ENCODE measurements at regions not wholly inside any gene's neighbourhood (a gene's known extent, or its start where the extent isn't known, plus 50 kb on each side); places are given as distances from the start of the nearest gene placed in this dataset.

- H2BK15ac ChIP-seq (replicated peaks; ENCODE audit: low read depth), result no peak overlapping the region
- no peak overlapping the region for H3K23ac ChIP-seq (ENCODE audit: low read length)
- no peak overlapping the region for H3K4me2 ChIP-seq (ENCODE audit: low read length)
- no peaks in the 10 kb centered on the region for H3K79me1 ChIP-seq (ENCODE audit: low read length)
- H3K4me1 ChIP-seq (ENCODE audit: control insufficient read depth, low read depth, low read length), result peaks cover 4% of the 10 kb centered on the region
- no peaks in the 10 kb centered on the region for H3K36me3 ChIP-seq (ENCODE audit: control insufficient read depth, insufficient read depth, low read length)
- H3K18ac ChIP-seq (ENCODE audit: low read length), result no peak overlapping the region
- H4K8ac ChIP-seq (ENCODE audit: low read depth, low read length), result no peak overlapping the region
- no peak overlapping the region for H3K4me3 ChIP-seq (ENCODE audit: low read length)
- no peak overlapping the region for H2BK120ac ChIP-seq (ENCODE audit: low read depth, low read length)
- no peak overlapping the region for H2BK5ac ChIP-seq (ENCODE audit: low read length)
- no peaks in the 10 kb centered on the region for H3K27me3 ChIP-seq (ENCODE audit: insufficient read depth, low read length, poor library complexity)
- H4K5ac ChIP-seq (ENCODE audit: low read length), result no peak overlapping the region
- no peaks in the 10 kb centered on the region for H3K79me2 ChIP-seq (ENCODE audit: control insufficient read depth, insufficient read depth, low read length)
- H3K27ac ChIP-seq (ENCODE audit: low read depth, low read length), result no peak overlapping the region
- no peak overlapping the region for H3K56ac ChIP-seq (ENCODE audit: low read length)
- no peak overlapping the region for H2AK5ac ChIP-seq (ENCODE audit: low read length)
- no peak overlapping the region for H3K4ac ChIP-seq (ENCODE audit: low read depth, low read length)
- no peak for DNase-seq
- WGBS (ENCODE audit: extremely low coverage, insufficient coverage, low lambda C conversion rate), result no CpG with 5 or more reads among the region's 5 CpGs
- H3K9ac ChIP-seq (ENCODE audit: low read length), result no peak overlapping the region
Observed at GRCh38 chr3:23691357-23691895, 114.3 kb upstream of the UBE2E1 start.

DNA sequence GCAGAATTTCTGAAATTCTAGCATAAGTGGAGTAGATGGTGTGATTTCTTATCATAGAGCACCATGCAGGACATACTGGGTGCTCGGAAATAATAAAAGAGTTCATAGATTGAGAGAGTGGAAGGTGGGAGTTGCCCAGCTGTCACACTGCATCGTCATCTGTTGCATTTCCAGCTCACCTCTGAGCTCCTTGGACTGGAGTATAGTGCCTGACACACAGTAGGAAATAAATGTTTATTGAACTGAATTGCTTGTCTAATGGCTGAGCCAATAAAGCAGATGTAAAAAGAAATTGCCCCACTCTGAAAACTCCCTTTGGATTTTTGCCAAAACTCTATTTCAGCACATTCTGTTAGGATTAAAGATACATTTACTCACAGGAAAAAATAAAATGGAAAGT is 108.9 kb upstream of the UBE2E1 start:
- Histone ChIP-seq H4K8ac (ENCODE audit: low read depth, low read length) (no peak overlapping the region), H2BK5ac (ENCODE audit: low read length) (no peak overlapping the region), H3K79me2 (ENCODE audit: control insufficient read depth, insufficient read depth, low read length) (no peaks in the 10 kb centered on the region), H4K5ac (ENCODE audit: low read length) (no peak overlapping the region), H2BK15ac (replicated peaks; ENCODE audit: low read depth) (no peak overlapping the region), H2AK5ac (ENCODE audit: low read length) (no peak overlapping the region), H3K56ac (ENCODE audit: low read length) (no peak overlapping the region), H3K27me3 (ENCODE audit: insufficient read depth, low read length, poor library complexity) (no peaks in the 10 kb centered on the region), H2BK120ac (ENCODE audit: low read depth, low read length) (no peak overlapping the region), H3K4ac (ENCODE audit: low read depth, low read length) (no peak overlapping the region), H3K18ac (ENCODE audit: low read length) (no peak overlapping the region), H3K4me2 (ENCODE audit: low read length) (no peak overlapping the region), H3K27ac (ENCODE audit: low read depth, low read length) (no peak overlapping the region), H3K23ac (ENCODE audit: low read length) (no peak overlapping the region), H3K79me1 (ENCODE audit: low read length) (no peaks in the 10 kb centered on the region), H3K36me3 (ENCODE audit: control insufficient read depth, insufficient read depth, low read length) (no peaks in the 10 kb centered on the region), H3K4me1 (ENCODE audit: control insufficient read depth, low read depth, low read length) (no peaks in the 10 kb centered on the region), H3K9ac (ENCODE audit: low read length) (no peak overlapping the region), H3K4me3 (ENCODE audit: low read length) (no peak overlapping the region)
- no CpG with 5 or more reads among the region's 2 CpGs for WGBS (ENCODE audit: extremely low coverage, insufficient coverage, low lambda C conversion rate)
- DNase-seq, result no peak

GRCh38 chr3:23697416-23697815 is 108.3 kb upstream of the UBE2E1 start:
- H3K18ac ChIP-seq (ENCODE audit: low read length), result no peak overlapping the region
- H3K36me3 ChIP-seq (ENCODE audit: control insufficient read depth, insufficient read depth, low read length), result no peaks in the 10 kb centered on the region
- no peaks in the 10 kb centered on the region for H3K27me3 ChIP-seq (ENCODE audit: insufficient read depth, low read length, poor library complexity)
- H3K27ac ChIP-seq (ENCODE audit: low read depth, low read length), result no peak overlapping the region
- H3K4me2 ChIP-seq (ENCODE audit: low read length), result no peak overlapping the region
- no peak overlapping the region for H2BK120ac ChIP-seq (ENCODE audit: low read depth, low read length)
- no peaks in the 10 kb centered on the region for H3K79me2 ChIP-seq (ENCODE audit: control insufficient read depth, insufficient read depth, low read length)
- H4K8ac ChIP-seq (ENCODE audit: low read depth, low read length), result no peak overlapping the region
- H3K4me3 ChIP-seq (ENCODE audit: low read length), result no peak overlapping the region
- no peak overlapping the region for H3K9ac ChIP-seq (ENCODE audit: low read length)
- no peak overlapping the region for H4K5ac ChIP-seq (ENCODE audit: low read length)
- no peak overlapping the region for H3K4ac ChIP-seq (ENCODE audit: low read depth, low read length)
- H3K79me1 ChIP-seq (ENCODE audit: low read length), result no peaks in the 10 kb centered on the region
- H2BK5ac ChIP-seq (ENCODE audit: low read length), result no peak overlapping the region
- H2BK15ac ChIP-seq (replicated peaks; ENCODE audit: low read depth), result no peak overlapping the region
- H3K23ac ChIP-seq (ENCODE audit: low read length), result no peak overlapping the region
- WGBS (ENCODE audit: extremely low coverage, insufficient coverage, low lambda C conversion rate), result no CpG with 5 or more reads among the region's 9 CpGs
- no peak overlapping the region for H2AK5ac ChIP-seq (ENCODE audit: low read length)
- H3K4me1 ChIP-seq (ENCODE audit: control insufficient read depth, low read depth, low read length), result no peaks in the 10 kb centered on the region
- no peak for DNase-seq
- H3K56ac ChIP-seq (ENCODE audit: low read length), result no peak overlapping the region

DNA sequence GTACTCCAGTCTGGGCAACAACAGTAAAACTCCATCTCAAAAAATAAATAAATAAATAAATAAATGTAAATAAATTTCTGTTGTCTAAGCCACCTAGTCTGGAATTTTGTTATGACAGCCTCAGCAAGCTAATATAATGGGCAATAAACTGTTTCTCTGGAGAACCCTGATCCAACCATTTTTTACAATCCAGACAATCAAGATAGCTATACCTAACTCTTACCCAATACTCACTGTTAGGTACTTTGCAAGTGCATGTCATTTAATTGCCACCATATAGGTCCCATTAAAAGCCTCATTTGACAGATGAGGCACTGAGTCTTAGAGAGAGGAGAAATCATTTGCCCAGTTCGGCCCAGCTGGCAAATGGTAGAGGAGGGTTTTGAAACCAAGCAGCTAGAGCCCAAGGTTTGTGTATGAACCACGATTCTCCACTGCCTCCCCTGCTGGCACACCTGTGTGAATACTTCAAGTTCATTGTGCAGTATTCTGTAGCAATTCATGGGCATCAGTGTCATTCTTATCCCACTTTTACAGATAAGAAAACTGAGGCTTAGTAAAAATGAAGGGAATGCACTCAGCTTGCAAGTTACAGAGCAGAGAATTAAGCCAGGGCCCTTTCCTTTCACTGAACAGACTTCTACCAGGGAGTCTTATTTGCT is 107.0 kb upstream of the UBE2E1 start:
- Histone ChIP-seq H2BK120ac (ENCODE audit: low read depth, low read length) (no peak overlapping the region), H3K4me3 (ENCODE audit: low read length) (no peak overlapping the region), H3K79me2 (ENCODE audit: control insufficient read depth, insufficient read depth, low read length) (no peaks in the 10 kb centered on the region), H4K5ac (ENCODE audit: low read length) (no peak overlapping the region), H3K4me1 (ENCODE audit: control insufficient read depth, low read depth, low read length) (no peaks in the 10 kb centered on the region), H4K8ac (ENCODE audit: low read depth, low read length) (no peak overlapping the region), H3K79me1 (ENCODE audit: low read length) (no peaks in the 10 kb centered on the region), H3K56ac (ENCODE audit: low read length) (no peak overlapping the region), H3K18ac (ENCODE audit: low read length) (no peak overlapping the region), H3K4me2 (ENCODE audit: low read length) (no peak overlapping the region), H3K9ac (ENCODE audit: low read length) (no peak overlapping the region), H3K4ac (ENCODE audit: low read depth, low read length) (no peak overlapping the region), H3K23ac (ENCODE audit: low read length) (no peak overlapping the region), H2BK5ac (ENCODE audit: low read length) (no peak overlapping the region), H2AK5ac (ENCODE audit: low read length) (no peak overlapping the region), H3K27ac (ENCODE audit: low read depth, low read length) (no peak overlapping the region), H2BK15ac (replicated peaks; ENCODE audit: low read depth) (no peak overlapping the region), H3K36me3 (ENCODE audit: control insufficient read depth, insufficient read depth, low read length) (no peaks in the 10 kb centered on the region), H3K27me3 (ENCODE audit: insufficient read depth, low read length, poor library complexity) (no peaks in the 10 kb centered on the region)
- DNase-seq, result no peak
- no CpG with 5 or more reads among the region's 2 CpGs for WGBS (ENCODE audit: extremely low coverage, insufficient coverage, low lambda C conversion rate)

- no CpG with 5 or more reads among the region's 4 CpGs for WGBS (ENCODE audit: extremely low coverage, insufficient coverage, low lambda C conversion rate)
- H3K18ac ChIP-seq (ENCODE audit: low read length), result no peak overlapping the region
- no peak overlapping the region for H3K4me3 ChIP-seq (ENCODE audit: low read length)
- H3K4me1 ChIP-seq (ENCODE audit: control insufficient read depth, low read depth, low read length), result no peaks in the 10 kb centered on the region
- no peaks in the 10 kb centered on the region for H3K79me2 ChIP-seq (ENCODE audit: control insufficient read depth, insufficient read depth, low read length)
- H3K27ac ChIP-seq (ENCODE audit: low read depth, low read length), result no peak overlapping the region
- no peak overlapping the region for H2BK120ac ChIP-seq (ENCODE audit: low read depth, low read length)
- no peak overlapping the region for H2AK5ac ChIP-seq (ENCODE audit: low read length)
- no peak overlapping the region for H2BK5ac ChIP-seq (ENCODE audit: low read length)
- H4K8ac ChIP-seq (ENCODE audit: low read depth, low read length), result no peak overlapping the region
- no peak for DNase-seq
- no peak overlapping the region for H3K56ac ChIP-seq (ENCODE audit: low read length)
- no peak overlapping the region for H3K4ac ChIP-seq (ENCODE audit: low read depth, low read length)
- H3K27me3 ChIP-seq (ENCODE audit: insufficient read depth, low read length, poor library complexity), result no peaks in the 10 kb centered on the region
- no peak overlapping the region for H3K9ac ChIP-seq (ENCODE audit: low read length)
- H3K23ac ChIP-seq (ENCODE audit: low read length), result no peak overlapping the region
- H4K5ac ChIP-seq (ENCODE audit: low read length), result no peak overlapping the region
- H2BK15ac ChIP-seq (replicated peaks; ENCODE audit: low read depth), result no peak overlapping the region
- H3K79me1 ChIP-seq (ENCODE audit: low read length), result no peaks in the 10 kb centered on the region
- no peaks in the 10 kb centered on the region for H3K36me3 ChIP-seq (ENCODE audit: control insufficient read depth, insufficient read depth, low read length)
- no peak overlapping the region for H3K4me2 ChIP-seq (ENCODE audit: low read length)
Observed at GRCh38 chr3:23700616-23701015, 105.1 kb upstream of the UBE2E1 start.

All from mesendoderm (in vitro differentiated cells).